RWPE1 (cell line): ENCODE measurements at regions not wholly inside any gene's neighbourhood (a gene's known extent, or its start where the extent isn't known, plus 50 kb on each side); places are given as distances from the start of the nearest gene placed in this dataset.

Experiments used
- CTCF ChIA-PET: fragments of 350-600 bp; sonication (Branson Sonifier 250); formaldehyde crosslinking; extraction: SDS; loops from one replicate; lab custom pipeline; 2021; lab: Yijun Ruan, JAX
- POLR2A ChIA-PET: fragments of 400-600 bp; formaldehyde crosslinking; extraction: SDS; loops from one replicate; lab custom pipeline; 2020; ENCODE audit warnings: antibody characterized with exemption; ENCODE audit not compliant: low non-redundant PET; lab: Yijun Ruan, JAX
- DNase-seq: peaks from one replicate; pipeline ENCODE4 v3.0.0; 2012; ENCODE audit warnings: low spot score
- H3K27ac ChIP-seq: fragments of 450-650 bp; 2 replicates; pipeline ENCODE4 v1.5.1; 2017
- CTCF ChIP-seq: fragments of 450-650 bp; conservative IDR thresholded peaks from 2 replicates; pipeline ENCODE4 v1.5.1; 2017; ENCODE audit warnings: low read depth, mild to moderate bottlenecking

GRCh38 chr21:31429506-31429905, 85.4 kb upstream of the TIAM1 start:
- POLR2A ChIA-PET = no interaction called here
- no peak for TF ChIP-seq CTCF
- CTCF ChIA-PET = no interaction called here
- no peak for DNase-seq
- no peak overlapping the region for H3K27ac ChIP-seq

- H3K27ac ChIP-seq = no peak overlapping the region
- ChIA-PET POLR2A (no interaction called here), CTCF (no interaction called here)
- no peak for TF ChIP-seq CTCF
- DNase-seq = no peak
Measured at GRCh38 chr21:31426235-31426797, 82.3 kb upstream of the TIAM1 start.

GRCh38 chr21:31425138-31425537, 81.1 kb upstream of the TIAM1 start:
- DNase-seq = no peak
- no peak for TF ChIP-seq CTCF
- CTCF ChIA-PET = no interaction called here

GRCh38 chr21:31424058-31424457, 80.0 kb upstream of the TIAM1 start:
- TF ChIP-seq CTCF = no peak
- ChIA-PET CTCF (no interaction called here), POLR2A (no interaction called here)
- no peak for DNase-seq
- no peak overlapping the region for H3K27ac ChIP-seq

More at GRCh38 chr21:31425138-31425537, 81.1 kb upstream of the TIAM1 start:
- POLR2A ChIA-PET = no interaction called here
- no peak overlapping the region for H3K27ac ChIP-seq

- DNase-seq = no peak
- TF ChIP-seq CTCF = no peak
- no peak overlapping the region for H3K27ac ChIP-seq
- ChIA-PET POLR2A (no interaction called here), CTCF (no interaction called here)
Measured at GRCh38 chr21:31420988-31421387, 76.9 kb upstream of the TIAM1 start.

- CTCF ChIA-PET = no interaction called here
- H3K27ac ChIP-seq = no peak overlapping the region
- POLR2A ChIA-PET = no interaction called here
- DNase-seq = no peak
- no peak for TF ChIP-seq CTCF
Measured at GRCh38 chr21:31420354-31420753, 76.3 kb upstream of the TIAM1 start.
